AG04449 (cell line): ENCODE measurements at regions not wholly inside any gene's neighbourhood (a gene's known extent, or its start where the extent isn't known, plus 50 kb on each side); places are given as distances from the start of the nearest gene placed in this dataset.

ENCODE experiments used
- CTCF ChIA-PET: fragments of 350-600 bp; formaldehyde crosslinking; extraction: SDS; loops from one replicate; lab custom pipeline; 2021; ENCODE audit warnings: antibody characterized with exemption; lab: Yijun Ruan, JAX
- POLR2A ChIA-PET: fragments of 400-600, 350-600 bp; formaldehyde crosslinking; extraction: SDS; loops from one replicate; lab custom pipeline; 2020; ENCODE audit warnings: antibody characterized with exemption, inconsistent platforms; lab: Yijun Ruan, JAX
- DNase-seq: peaks from one replicate; pipeline ENCODE4 v3.0.0-alpha.2; 2010; ENCODE audit warnings: low read depth, low spot score
- H3K4me3 ChIP-seq: 2 replicates; pipeline ENCODE4 v1.5.1; 2011; ENCODE audit warnings: low read depth, mild to moderate bottlenecking, control low read depth, low read length
- CTCF ChIP-seq: IDR thresholded peaks from one replicate; pipeline ENCODE4 v1.5.1; 2011; ENCODE audit warnings: mild to moderate bottlenecking, moderate library complexity, low read length, control low read depth, inconsistent platforms; ENCODE audit not compliant: insufficient read depth; ENCODE audit errors: missing control alignments

DNA sequence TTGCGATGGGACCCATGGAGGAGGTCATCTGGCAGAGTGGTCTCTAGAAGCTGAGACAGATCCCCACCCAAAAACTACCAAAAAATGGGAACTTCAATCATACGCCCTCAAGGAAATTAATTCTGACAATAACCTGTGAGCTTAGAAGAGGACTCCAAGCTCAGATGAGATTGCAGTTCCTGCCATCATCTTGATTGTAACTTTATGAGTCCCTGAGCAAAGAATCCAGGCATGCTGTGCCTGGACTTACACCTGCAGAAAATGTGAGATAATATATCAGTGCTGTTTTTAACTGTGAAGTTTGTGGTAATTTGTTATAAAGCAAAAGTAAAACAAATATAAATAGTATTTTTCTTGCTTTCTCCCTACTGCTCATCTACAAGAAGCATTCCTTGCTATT, 299.6 kb upstream of the MBL2 start:
- ChIA-PET POLR2A (no interaction called here), CTCF (no interaction called here)
- TF ChIP-seq CTCF, result no peak
- no peak for DNase-seq
- H3K4me3 ChIP-seq, result no peak overlapping the region

- no peak overlapping the region for H3K4me3 ChIP-seq
- ChIA-PET CTCF (no interaction called here), POLR2A (no interaction called here)
- TF ChIP-seq CTCF, result no peak
- DNase-seq, result no peak
Observed at GRCh38 chr10:53071505-53072125, 299.0 kb upstream of the MBL2 start.

DNA sequence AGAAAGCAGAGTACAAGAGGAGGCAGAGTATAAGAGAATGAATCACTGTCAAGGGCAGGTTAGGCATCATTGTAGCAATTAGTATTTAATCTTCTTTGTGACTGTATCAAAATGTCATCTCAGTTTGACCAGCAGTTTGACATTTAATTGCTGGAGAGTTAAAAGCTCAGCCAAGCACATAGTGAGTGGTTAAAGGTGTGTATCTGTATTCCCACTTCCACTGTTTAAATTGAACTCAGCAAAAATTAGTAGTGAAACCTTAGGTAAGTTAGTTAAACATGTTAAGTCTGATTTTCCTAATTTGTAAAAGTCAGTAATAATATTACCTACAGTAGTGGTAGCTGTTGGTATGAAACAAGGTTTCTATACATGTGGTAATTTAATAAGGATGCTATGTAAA, 296.4 kb upstream of the MBL2 start:
- no peak overlapping the region for H3K4me3 ChIP-seq
- TF ChIP-seq CTCF, result no peak
- DNase-seq, result no peak
- ChIA-PET CTCF (no interaction called here), POLR2A (no interaction called here)

GRCh38 chr10:53064614-53065013, 292.0 kb upstream of the MBL2 start:
- H3K4me3 ChIP-seq, result no peak overlapping the region
- POLR2A ChIA-PET, result no interaction called here
- DNase-seq, result no peak
- CTCF ChIA-PET, result no interaction called here
- TF ChIP-seq CTCF, result no peak

DNA sequence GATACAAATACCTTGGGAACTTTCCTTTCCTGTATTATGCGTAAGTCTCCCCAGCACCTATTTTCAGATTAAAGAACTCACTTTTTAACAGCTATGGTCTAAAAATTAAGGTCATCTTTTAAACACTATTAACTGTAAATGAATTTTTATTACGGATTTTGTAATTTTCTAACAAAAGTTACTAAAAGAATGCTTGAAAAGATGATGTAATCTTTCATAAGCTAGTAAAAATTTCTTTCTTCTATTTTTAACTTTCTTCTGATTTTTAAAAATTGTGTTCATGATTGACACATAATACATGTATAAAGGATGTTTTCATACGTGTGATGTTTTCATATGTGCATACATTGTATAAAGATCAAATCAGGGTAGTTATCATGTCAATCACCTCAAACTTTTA, 291.2 kb upstream of the MBL2 start:
- no peak for DNase-seq
- no peak for TF ChIP-seq CTCF
- POLR2A ChIA-PET, result no interaction called here
- no peak overlapping the region for H3K4me3 ChIP-seq
- CTCF ChIA-PET, result no interaction called here

DNA sequence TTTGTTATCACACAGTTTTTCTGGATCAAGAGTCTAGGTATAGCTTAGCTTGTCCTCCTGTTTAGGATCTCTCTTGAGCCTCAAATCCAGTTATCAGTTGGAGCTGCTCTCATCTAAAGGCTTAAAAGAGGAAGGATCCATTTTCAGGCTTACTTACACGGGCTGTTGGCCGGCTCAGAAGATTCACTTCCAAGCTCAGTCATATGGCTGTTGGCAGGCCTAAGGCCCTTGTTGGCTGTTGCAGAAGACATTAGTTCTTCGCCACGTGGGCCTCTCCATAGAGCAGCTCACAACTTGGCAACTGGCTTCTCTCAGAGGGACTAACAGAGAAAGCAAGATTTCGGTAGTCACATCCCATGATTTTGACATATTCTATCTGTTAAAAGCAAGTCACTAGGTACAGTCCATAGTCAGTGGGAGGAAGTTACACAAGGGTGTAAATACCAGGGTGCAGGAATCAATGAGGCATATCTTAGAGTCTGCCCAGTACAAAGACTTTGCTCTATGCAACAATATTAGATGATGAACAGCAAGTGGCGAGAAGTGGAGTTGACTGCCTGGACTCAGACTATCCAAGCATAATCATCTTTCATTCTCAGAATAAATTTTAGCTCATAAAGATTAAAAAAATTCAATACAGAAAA, 280.1 kb upstream of the MBL2 start:
- ChIA-PET POLR2A (no interaction called here), CTCF (no interaction called here)
- no peak for TF ChIP-seq CTCF
- DNase-seq, result no peak
- H3K4me3 ChIP-seq, result no peak overlapping the region
